M059J (cell line): ENCODE measurements at regions not wholly inside any gene's neighbourhood (a gene's known extent, or its start where the extent isn't known, plus 50 kb on each side); places are given as distances from the start of the nearest gene placed in this dataset.

Experiments used
- DNase-seq: peaks from one replicate; pipeline ENCODE4 v3.0.0-alpha.2; 2012; ENCODE audit warnings: low read depth

- no peak for DNase-seq
Observed at GRCh38 chr15:73001840-73002239, 50.4 kb upstream of the NEO1 start.

GRCh38 chr15:73000293-73000692 lies 52.0 kb upstream of the NEO1 start:
- DNase-seq, result no peak

- DNase-seq, result no peak
Observed at GRCh38 chr15:72999586-72999985, 52.7 kb upstream of the NEO1 start.

GRCh38 chr15:72998681-72999466 lies 53.4 kb upstream of the NEO1 start:
- no peak for DNase-seq

- DNase-seq, result no peak
Observed at GRCh38 chr15:72998226-72998625, 54.0 kb upstream of the NEO1 start.

- DNase-seq, result no peak
Observed at GRCh38 chr15:72995849-72996248, 56.4 kb upstream of the NEO1 start.

DNA sequence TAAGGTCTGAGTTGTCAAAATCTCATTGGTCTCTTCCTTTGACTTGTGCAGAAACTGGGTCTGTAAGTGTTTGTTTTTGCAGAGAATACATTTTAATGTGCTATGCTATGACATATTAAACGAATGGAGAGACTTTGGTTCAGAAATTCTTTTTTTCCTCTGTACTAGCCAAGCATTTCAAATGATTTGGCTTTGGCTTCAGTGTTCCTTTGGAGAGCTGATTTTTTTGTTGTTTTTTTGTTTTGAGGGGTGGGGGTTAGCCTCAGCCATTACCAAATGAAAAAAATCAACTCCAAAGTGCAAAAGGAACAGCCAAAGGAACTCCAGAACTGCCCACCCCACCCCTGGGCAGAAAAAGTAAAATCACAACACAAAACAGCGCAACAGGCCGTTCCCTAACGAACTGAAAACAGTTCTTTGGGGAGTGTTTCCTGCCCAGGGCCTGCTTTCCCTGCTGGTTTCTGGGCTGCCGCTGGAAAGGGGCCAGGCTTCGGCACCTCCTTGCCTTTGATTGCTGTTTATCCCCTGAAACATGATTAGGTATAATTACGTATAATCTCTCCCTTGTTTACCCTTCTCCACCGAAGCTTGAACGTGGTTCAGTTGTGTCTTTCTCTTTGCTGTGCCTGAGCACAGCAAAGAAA lies 57.6 kb upstream of the NEO1 start:
- DNase-seq, result no peak

DNA sequence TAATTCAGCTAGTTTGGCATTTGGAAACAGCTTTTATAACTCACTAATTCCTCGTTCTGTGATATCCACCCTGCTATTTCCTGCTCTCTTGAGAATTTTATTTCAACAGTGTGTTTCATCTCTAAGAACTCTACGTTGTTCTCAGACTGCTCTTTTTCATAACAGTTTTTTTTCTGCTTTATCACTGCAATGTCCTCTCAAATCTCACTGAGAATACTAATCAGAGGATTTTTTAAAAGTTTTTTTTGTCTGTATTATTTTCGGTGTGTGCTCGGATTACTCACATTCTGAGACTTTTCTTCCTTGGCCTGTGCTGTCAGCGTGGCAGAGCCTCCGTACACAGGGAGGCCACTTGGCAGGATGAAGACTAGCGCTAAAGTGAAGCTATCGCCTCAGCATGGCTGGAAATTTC lies 59.4 kb upstream of the NEO1 start:
- DNase-seq, result no peak

GRCh38 chr15:72991026-72991425 lies 61.2 kb upstream of the NEO1 start:
- no peak for DNase-seq

DNA sequence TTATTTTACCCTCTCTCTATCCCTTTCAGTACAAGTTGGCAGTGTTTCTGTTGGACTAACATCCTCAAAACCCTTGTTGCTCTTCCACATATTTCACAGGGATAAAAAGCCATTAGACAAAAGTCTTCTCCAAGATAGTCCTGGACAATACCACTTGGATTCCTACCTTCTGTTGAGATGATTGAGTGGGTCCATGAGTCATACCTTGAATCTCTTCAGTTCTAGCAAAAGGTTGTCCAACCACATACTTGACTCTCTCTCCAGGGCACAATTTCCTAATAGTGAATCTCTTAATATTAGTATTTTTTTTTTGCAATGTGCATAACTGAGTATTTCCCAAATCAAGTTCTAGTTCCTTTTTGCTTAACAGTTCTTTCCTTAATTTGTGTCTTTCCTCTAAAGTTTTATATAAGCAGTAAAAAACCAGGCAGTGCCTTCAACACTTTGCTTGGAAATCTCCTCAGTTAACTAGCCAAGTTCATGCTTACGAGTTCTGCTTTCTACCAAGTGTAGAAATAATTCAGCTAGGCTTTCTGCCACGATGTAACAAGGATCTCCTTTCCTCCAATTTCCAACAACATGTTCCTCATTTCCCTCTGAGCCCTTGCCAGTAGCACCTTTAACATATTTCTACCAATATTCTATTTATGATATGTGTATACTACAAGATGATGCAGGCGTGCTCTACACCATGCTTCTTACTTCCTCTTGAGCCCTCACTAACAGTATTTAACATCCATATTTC lies 68.3 kb upstream of the NEO1 start:
- DNase-seq, result no peak

DNA sequence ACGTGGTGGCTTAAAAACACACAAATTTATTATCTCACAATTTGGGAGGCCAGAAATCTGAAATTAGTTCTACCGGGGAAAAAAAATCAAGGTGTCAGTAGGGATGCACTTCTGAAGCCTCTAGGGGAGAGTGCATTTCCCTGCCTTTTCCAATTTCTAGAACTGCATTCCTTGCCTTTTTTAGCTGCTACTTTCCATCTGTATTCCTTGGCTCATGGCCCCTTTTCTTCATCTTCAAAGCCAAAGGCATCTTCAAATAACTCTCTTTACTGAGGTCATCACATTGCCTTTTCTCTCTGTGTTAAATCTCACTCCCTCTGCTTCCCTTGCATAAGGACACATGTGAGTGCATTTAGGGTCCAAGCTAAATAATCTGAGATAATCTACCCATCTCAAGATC lies 69.5 kb upstream of the NEO1 start:
- DNase-seq, result no peak

- no peak for DNase-seq
Observed at GRCh38 chr15:72980661-72981060, 71.6 kb upstream of the NEO1 start.

- DNase-seq, result no peak
Observed at GRCh38 chr15:72979791-72980190, 72.5 kb upstream of the NEO1 start.

- no peak for DNase-seq
Observed at GRCh38 chr15:72979308-72979707, 73.0 kb upstream of the NEO1 start.

- no peak for DNase-seq
Observed at GRCh38 chr15:72978223-72978622, 74.0 kb upstream of the NEO1 start.

DNA sequence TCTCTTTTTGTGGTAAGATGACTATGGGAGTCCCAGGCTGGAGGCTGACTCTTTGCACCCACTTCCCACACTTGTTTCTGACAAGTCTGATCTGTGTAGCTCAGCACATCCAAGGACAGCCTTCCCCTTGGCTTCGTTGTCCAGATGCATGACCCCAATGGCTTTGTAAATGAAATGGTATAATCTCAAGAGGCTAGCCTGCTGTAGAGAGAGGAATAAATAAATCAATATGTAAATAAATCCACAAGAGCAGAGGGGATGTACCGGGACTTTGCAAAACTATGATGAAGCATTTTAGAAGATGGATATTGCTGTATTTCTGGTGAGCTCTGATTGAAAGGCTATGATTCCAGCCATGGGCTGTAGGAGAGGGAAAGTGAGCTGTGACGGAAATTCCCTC lies 79.9 kb upstream of the NEO1 start:
- no peak for DNase-seq

DNA sequence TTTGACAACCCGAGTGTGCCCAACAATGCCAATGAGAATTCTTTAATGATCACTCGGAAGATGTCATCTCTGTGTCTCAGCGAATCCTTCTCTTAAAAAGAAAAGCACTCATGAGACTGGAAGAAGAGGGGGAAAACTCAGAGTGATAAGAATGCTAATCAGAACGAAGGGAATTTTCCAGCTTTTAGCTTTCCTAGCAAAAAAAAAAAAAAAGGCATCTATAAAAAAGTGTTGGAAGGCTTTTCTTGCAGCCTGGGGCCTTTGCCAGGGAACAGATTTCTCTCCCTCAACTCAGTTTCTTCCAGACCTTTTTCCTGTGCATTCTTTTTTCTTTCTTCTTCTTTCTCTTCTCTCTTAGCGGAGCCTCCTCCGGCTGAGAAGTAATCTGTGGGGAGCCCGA lies 80.5 kb upstream of the NEO1 start:
- no peak for DNase-seq

DNA sequence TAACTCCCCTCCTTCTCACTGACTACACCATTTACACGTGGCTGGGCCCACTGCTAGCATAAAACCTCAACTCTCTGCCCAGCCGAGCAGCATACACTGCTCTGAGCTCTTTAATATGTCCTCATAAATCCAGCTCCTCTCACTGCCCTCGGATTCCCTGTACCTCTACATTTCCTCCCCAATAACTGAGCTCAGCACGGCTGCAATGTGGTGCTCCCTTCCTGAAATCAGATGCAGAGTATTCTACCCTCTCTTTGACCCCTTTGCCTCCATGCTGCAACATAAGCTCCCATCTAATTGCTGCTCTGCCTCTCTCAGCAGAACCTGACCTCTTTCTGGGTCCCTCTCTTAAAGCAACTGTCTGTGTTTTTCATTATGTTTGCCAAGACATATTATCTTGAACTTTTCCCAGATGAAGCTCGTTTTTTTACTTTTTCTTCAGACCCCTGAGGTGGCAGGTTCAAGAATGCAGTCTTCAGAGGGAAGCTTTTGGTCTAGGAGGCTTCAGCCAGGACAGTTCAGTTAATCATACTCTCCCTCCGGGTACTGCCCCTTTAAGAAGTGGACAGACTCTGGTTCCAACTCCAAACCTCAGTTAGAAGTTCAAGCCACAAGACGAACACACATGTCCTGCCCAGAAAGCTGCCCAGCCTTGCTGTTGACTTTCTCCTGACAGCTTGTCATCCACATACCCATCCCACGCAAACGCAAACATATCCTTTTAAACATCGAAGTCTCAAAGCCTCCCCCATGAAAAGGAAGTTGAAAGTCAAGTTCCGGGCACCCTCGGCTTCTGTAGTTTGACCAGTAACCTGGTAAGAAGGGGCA lies 81.1 kb upstream of the NEO1 start:
- no peak for DNase-seq

- no peak for DNase-seq
Observed at GRCh38 chr15:72968531-72968922, 83.7 kb upstream of the NEO1 start.

- no peak for DNase-seq
Observed at GRCh38 chr15:72967811-72968530, 84.3 kb upstream of the NEO1 start.

- DNase-seq, result no peak
Observed at GRCh38 chr15:72967397-72967796, 84.9 kb upstream of the NEO1 start.
